RWPE1 (cell line): ENCODE measurements at regions not wholly inside any gene's neighbourhood (a gene's known extent, or its start where the extent isn't known, plus 50 kb on each side); places are given as distances from the start of the nearest gene placed in this dataset.

Source experiments
- CTCF ChIA-PET: fragments of 350-600 bp; sonication (Branson Sonifier 250); formaldehyde crosslinking; extraction: SDS; loops from one replicate; lab custom pipeline; 2021; lab: Yijun Ruan, JAX
- POLR2A ChIA-PET: fragments of 400-600 bp; formaldehyde crosslinking; extraction: SDS; loops from one replicate; lab custom pipeline; 2020; ENCODE audit warnings: antibody characterized with exemption; ENCODE audit not compliant: low non-redundant PET; lab: Yijun Ruan, JAX
- DNase-seq: peaks from one replicate; pipeline ENCODE4 v3.0.0; 2012; ENCODE audit warnings: low spot score
- H3K27ac ChIP-seq: fragments of 450-650 bp; 2 replicates; pipeline ENCODE4 v1.5.1; 2017
- TF ChIP-seq, protein P1 (sequence below): fragments of 450-650 bp; conservative IDR thresholded peaks from 2 replicates; pipeline ENCODE4 v1.5.1; 2017; ENCODE audit warnings: low read depth, mild to moderate bottlenecking

DNA sequence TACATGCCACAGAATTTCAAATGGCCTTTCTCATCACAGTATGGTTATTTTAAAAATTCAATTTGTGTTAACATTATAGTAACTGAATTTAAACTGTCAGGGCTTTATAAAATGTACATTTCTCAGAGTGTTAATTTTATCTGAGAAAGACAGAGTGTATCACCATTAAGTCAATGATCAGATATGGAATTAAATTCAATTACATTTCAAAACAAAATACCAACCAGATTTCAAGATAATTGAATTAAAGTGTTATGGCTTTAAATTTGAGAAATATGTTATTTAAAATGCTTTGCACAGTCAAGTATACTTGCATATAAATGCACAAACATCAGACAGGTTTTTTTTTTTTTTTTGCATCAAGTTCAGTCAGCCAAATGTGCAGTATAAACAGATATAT, 1574.4 kb downstream of the BRINP3 start:
- DNase-seq = no peak
- H3K27ac ChIP-seq = no peak overlapping the region
- ChIA-PET POLR2A (no interaction called here), CTCF (no interaction called here)
- TF ChIP-seq, protein P1, sequence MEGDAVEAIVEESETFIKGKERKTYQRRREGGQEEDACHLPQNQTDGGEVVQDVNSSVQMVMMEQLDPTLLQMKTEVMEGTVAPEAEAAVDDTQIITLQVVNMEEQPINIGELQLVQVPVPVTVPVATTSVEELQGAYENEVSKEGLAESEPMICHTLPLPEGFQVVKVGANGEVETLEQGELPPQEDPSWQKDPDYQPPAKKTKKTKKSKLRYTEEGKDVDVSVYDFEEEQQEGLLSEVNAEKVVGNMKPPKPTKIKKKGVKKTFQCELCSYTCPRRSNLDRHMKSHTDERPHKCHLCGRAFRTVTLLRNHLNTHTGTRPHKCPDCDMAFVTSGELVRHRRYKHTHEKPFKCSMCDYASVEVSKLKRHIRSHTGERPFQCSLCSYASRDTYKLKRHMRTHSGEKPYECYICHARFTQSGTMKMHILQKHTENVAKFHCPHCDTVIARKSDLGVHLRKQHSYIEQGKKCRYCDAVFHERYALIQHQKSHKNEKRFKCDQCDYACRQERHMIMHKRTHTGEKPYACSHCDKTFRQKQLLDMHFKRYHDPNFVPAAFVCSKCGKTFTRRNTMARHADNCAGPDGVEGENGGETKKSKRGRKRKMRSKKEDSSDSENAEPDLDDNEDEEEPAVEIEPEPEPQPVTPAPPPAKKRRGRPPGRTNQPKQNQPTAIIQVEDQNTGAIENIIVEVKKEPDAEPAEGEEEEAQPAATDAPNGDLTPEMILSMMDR = no peak

DNA sequence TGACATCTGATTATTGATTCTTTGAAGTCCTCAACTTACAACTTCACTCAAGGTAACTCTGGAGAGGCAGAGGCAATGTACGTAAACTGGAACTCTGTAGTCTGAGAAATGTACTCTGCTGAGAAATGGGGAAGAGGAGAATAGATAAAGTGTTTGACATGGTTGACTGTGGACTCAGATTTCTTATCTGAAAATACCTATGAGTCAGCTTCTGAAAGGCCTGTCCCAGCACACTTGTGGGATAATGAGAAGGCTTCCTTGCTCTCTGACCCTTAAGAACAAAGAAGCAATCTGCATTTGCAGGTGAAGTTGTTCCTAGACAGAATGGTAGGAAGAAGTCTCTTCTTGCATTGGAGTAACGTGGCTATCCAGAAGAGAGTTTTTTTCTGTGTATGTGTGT, 1573.5 kb downstream of the BRINP3 start:
- TF ChIP-seq, protein P1 = no peak
- DNase-seq = no peak
- ChIA-PET CTCF (interaction anchor here (0.7 kb wide), 1 partner anchor 983 kb away, joined by 5 read pairs; no protein-coding TSS in a partner anchor), POLR2A (no interaction called here)
- H3K27ac ChIP-seq = no peak overlapping the region

DNA sequence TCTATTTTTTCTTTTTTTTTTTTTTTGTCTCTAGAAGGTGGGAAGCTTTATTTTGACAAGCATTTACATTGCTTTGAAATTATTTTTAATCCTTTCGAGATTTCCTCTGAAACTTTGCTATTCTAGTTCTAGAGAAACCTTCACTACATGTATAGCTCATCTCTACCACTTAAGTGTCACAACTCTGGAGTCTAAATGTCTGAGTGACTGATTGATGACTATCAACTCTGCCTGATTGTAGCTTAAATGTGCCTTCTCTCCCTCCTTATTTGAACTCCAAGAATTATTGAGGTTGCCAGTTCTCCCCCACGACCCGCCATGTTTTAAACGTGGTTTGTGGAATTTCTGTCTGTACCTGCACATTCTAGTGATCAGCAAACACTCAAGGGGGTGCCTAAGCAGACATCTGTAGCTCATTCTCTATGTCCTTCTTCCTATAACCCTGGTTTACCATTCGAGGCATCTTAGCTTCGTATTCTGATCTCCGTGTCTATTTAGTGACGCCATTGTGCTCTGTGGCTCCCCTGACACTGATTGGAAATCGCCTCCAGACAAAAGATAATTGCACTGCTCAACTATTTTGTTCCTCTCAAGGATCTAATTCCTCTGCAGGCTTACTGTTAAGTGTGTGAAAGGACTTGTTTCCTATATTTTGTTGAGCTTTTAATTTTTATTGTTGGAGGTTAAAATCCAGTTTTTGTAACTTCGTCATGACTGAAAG, 1570.6 kb downstream of the BRINP3 start:
- no peak overlapping the region for H3K27ac ChIP-seq
- DNase-seq = no peak
- ChIA-PET CTCF (interaction anchor here (0.7 kb wide), 2 partner anchors 12 to 898 kb away, joined by 3 read pairs; no protein-coding TSS in a partner anchor), POLR2A (no interaction called here)
- TF ChIP-seq, protein P1 = no peak

GRCh38 chr1:188930382-188930781, 1547.3 kb downstream of the BRINP3 start:
- TF ChIP-seq, protein P1 = no peak
- POLR2A ChIA-PET = no interaction called here
- no peak for DNase-seq
- CTCF ChIA-PET = no interaction called here
- no peak overlapping the region for H3K27ac ChIP-seq

DNA sequence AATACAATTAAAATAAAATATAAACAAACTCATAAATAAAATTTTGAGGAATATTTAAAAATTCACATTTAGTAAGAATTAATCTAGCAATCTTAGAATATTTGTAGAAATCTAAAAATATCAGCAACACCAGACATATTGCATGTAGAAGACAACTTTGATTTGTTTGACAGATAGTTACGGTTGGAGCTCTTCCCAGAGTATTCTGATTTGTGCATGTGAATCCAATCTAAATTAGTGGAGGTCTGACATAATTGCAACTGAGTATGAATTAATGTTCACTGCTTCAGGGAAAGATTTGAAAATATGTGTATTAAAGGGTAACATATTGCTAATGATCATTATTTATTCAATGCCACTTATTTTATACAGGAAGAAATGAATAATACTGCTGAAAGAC, 1546.2 kb downstream of the BRINP3 start:
- POLR2A ChIA-PET = no interaction called here
- CTCF ChIA-PET = no interaction called here
- TF ChIP-seq, protein P1 = no peak
- no peak for DNase-seq
- H3K27ac ChIP-seq = no peak overlapping the region

DNA sequence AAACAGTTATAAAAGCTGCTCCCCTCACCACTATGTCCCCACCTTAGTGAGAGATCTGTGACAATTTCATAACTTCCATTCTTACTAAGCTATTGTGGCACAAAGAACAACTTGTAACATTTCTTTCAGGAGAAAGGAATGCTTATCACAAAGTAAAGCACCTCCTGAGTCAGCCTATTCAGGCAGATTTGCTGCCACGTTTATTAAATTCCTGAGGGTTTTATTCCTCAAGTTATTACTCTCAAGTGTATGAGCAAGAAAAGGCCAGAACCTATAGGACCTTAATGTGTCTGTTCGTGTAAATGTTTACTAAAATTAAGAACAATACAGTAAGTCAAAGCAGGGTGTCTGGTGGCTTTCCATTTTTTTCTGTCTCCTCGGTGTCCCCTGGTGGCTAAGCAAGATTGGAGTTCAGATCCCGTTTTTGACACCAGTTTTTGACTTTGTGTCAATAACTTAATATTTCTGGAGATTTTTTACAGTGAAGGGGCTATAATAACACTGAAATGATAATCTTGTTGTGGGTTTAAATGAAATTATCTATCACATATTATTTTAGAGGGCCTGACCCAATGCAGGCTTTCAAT, 1539.6 kb downstream of the BRINP3 start:
- H3K27ac ChIP-seq = no peak overlapping the region
- TF ChIP-seq, protein P1 = no peak
- ChIA-PET POLR2A (no interaction called here), CTCF (no interaction called here)
- DNase-seq = no peak
